Loucy (cell line): ENCODE measurements at regions not wholly inside any gene's neighbourhood (a gene's known extent, or its start where the extent isn't known, plus 50 kb on each side); places are given as distances from the start of the nearest gene placed in this dataset.

Experiments
- H2AFZ ChIP-seq: fragments of 200-600 bp; sonication (generic); 2 replicates; pipeline ENCODE4 v1.6.0; 2016; ENCODE audit warnings: antibody characterized with exemption, mild to moderate bottlenecking, low read length, moderate library complexity
- H3F3A ChIP-seq: fragments of 200-600 bp; 2 replicates; pipeline ENCODE4 v1.6.0; 2016; ENCODE audit warnings: antibody characterized with exemption, low read depth, mild to moderate bottlenecking
- H3K27me3 ChIP-seq: fragments of 200-600 bp; sonication (generic); 2 replicates; pipeline ENCODE4 v1.6.1; 2014; ENCODE audit warnings: low read length, mild to moderate bottlenecking; ENCODE audit not compliant: insufficient read depth, poor library complexity, severe bottlenecking
- H3K36me3 ChIP-seq: fragments of 200-600 bp; sonication (generic); 2 replicates; pipeline ENCODE4 v1.6.1; 2016; ENCODE audit warnings: low read length; ENCODE audit not compliant: insufficient read depth
- H3K4me1 ChIP-seq: fragments of 200-600 bp; sonication (generic); 2 replicates; pipeline ENCODE4 v1.5.1; 2014; ENCODE audit warnings: low read length, mild to moderate bottlenecking; ENCODE audit not compliant: insufficient read depth, poor library complexity, severe bottlenecking
- H3K4me2 ChIP-seq: fragments of 200-600 bp; sonication (generic); 2 replicates; pipeline ENCODE4 v1.6.0; 2014; ENCODE audit warnings: antibody characterized with exemption, low read length, low read depth, mild to moderate bottlenecking; ENCODE audit not compliant: poor library complexity, severe bottlenecking
- H3K4me3 ChIP-seq: fragments of 200-600 bp; sonication (generic); 2 replicates; pipeline ENCODE4 v1.5.1; 2014; ENCODE audit warnings: low read length, mild to moderate bottlenecking, mixed read lengths; ENCODE audit not compliant: poor library complexity, severe bottlenecking
- H3K79me2 ChIP-seq: fragments of 200-600 bp; sonication (generic); 2 replicates; pipeline ENCODE4 v1.6.1; 2014; ENCODE audit warnings: low read length; ENCODE audit not compliant: insufficient read depth
- H3K9ac ChIP-seq: fragments of 200-600 bp; sonication (generic); 2 replicates; pipeline ENCODE4 v1.6.0; 2014; ENCODE audit warnings: mild to moderate bottlenecking, low read depth, low read length, moderate library complexity; ENCODE audit not compliant: poor library complexity, severe bottlenecking
- H3K9me2 ChIP-seq: fragments of 200-600 bp; sonication (generic); replicated peaks from 2 replicates; pipeline ENCODE4 v1.6.1; 2016; ENCODE audit warnings: low read depth, low read length, mixed read lengths
- H3K9me3 ChIP-seq: fragments of 200-600 bp; sonication (generic); 2 replicates; pipeline ENCODE4 v1.6.1; 2014; ENCODE audit warnings: mild to moderate bottlenecking, antibody characterized with exemption, low read length, low read depth; ENCODE audit not compliant: insufficient read depth
- H4K20me1 ChIP-seq: fragments of 200-600 bp; sonication (generic); 2 replicates; pipeline ENCODE4 v1.6.0; 2014; ENCODE audit warnings: antibody characterized with exemption, low read length, mild to moderate bottlenecking; ENCODE audit not compliant: insufficient read depth, poor library complexity, severe bottlenecking
- EZH2phosphoT487 ChIP-seq: fragments of 200-600 bp; IDR thresholded peaks from 2 replicates; pipeline ENCODE4 v1.6.1; 2018; ENCODE audit warnings: antibody characterized with exemption, mild to moderate bottlenecking, moderate library complexity, borderline replicate concordance
- TF ChIP-seq, protein P1 (sequence below): fragments of 200-600 bp; sonication (generic); conservative IDR thresholded peaks from 2 replicates; pipeline ENCODE4 v1.5.1; 2014; ENCODE audit warnings: mild to moderate bottlenecking, antibody characterized with exemption, low read length

DNA sequence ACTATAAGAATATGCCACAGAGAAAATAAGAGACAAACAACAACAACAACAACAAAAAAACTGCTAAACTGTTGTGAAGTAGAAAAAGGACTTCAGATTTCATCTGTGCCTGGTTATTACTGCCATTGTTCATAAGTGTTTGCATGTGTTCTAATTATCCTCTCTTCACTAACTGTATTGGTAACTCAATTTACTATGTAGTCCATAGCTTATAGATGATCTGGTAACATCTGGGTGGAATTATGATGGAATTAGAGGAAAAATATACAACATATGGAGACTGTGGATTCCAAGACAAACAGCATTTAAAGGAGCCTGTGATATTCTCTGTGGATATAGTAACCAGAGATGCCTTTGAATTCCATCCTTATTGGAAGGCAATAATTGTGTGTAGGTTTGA, 1891.5 kb upstream of the PIK3C3 start:
- H3K9me3 ChIP-seq: no peaks in the 10 kb centered on the region
- no peaks in the 10 kb centered on the region for H3K9me2 ChIP-seq
- no peaks in the 10 kb centered on the region for H3K36me3 ChIP-seq
- H3K79me2 ChIP-seq: no peaks in the 10 kb centered on the region
- no peak overlapping the region for H3K4me3 ChIP-seq
- H4K20me1 ChIP-seq: no peaks in the 10 kb centered on the region
- no peaks in the 10 kb centered on the region for H3F3A ChIP-seq
- H3K27me3 ChIP-seq: no peaks in the 10 kb centered on the region
- no peaks in the 10 kb centered on the region for H3K4me1 ChIP-seq
- no peak overlapping the region for H3K9ac ChIP-seq
- no peak overlapping the region for H3K4me2 ChIP-seq
- TF ChIP-seq, protein P1, sequence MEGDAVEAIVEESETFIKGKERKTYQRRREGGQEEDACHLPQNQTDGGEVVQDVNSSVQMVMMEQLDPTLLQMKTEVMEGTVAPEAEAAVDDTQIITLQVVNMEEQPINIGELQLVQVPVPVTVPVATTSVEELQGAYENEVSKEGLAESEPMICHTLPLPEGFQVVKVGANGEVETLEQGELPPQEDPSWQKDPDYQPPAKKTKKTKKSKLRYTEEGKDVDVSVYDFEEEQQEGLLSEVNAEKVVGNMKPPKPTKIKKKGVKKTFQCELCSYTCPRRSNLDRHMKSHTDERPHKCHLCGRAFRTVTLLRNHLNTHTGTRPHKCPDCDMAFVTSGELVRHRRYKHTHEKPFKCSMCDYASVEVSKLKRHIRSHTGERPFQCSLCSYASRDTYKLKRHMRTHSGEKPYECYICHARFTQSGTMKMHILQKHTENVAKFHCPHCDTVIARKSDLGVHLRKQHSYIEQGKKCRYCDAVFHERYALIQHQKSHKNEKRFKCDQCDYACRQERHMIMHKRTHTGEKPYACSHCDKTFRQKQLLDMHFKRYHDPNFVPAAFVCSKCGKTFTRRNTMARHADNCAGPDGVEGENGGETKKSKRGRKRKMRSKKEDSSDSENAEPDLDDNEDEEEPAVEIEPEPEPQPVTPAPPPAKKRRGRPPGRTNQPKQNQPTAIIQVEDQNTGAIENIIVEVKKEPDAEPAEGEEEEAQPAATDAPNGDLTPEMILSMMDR: no peak
- no peak for TF ChIP-seq EZH2phosphoT487
- no peak overlapping the region for H2AFZ ChIP-seq

DNA sequence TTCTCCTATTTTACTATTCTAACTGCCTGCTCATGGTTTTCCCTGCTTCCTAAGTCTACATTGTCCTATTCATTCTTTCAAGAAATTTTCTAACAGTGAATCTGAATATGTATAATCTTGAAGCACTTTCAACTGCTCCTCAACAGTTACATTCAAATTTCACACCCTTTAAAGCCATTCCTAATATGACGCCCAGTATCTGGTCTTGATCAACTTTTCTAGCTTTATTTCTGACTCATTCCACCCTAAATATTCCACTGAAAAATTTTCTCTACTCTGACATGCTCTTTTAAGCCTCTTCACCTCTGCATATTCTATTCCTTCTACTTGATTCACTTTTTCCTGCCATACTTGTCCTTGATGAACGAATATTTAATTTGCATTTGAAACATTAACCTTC, 1893.9 kb upstream of the PIK3C3 start:
- no peaks in the 10 kb centered on the region for H3K9me3 ChIP-seq
- no peaks in the 10 kb centered on the region for H3K36me3 ChIP-seq
- no peak for TF ChIP-seq EZH2phosphoT487
- TF ChIP-seq, protein P1: no peak
- H2AFZ ChIP-seq: no peak overlapping the region
- no peaks in the 10 kb centered on the region for H3K9me2 ChIP-seq
- H3F3A ChIP-seq: no peaks in the 10 kb centered on the region
- H3K9ac ChIP-seq: no peak overlapping the region
- H4K20me1 ChIP-seq: no peaks in the 10 kb centered on the region
- no peak overlapping the region for H3K4me3 ChIP-seq
- H3K79me2 ChIP-seq: no peaks in the 10 kb centered on the region
- H3K4me1 ChIP-seq: no peaks in the 10 kb centered on the region
- no peaks in the 10 kb centered on the region for H3K27me3 ChIP-seq
- H3K4me2 ChIP-seq: no peak overlapping the region

DNA sequence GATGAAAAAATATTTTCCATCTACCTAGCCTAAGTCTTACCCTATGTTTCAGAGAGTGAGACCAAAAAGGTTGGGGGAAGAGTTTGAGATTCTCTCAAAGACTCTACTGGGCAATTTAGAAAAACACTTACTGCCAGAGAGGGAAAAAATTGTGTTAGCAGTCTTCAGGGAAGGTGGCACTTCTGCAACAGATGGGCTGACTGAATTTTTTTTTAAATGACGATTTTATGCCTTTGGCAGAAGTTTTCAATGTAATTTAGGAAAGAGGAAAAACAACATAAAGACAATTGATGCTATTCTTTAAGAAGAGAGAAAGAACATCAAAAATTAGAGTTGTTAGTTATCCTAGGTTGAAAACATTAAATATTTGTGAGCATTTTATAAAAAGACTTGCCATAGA, 1894.5 kb upstream of the PIK3C3 start:
- no peak for TF ChIP-seq EZH2phosphoT487
- TF ChIP-seq, protein P1: no peak
- H3K79me2 ChIP-seq: no peaks in the 10 kb centered on the region

More for the DNA sequence above, 1894.5 kb upstream of the PIK3C3 start:
- Histone ChIP-seq H3K4me3 (no peak overlapping the region), H3K36me3 (no peaks in the 10 kb centered on the region), H3K9me2 (no peaks in the 10 kb centered on the region), H3K4me1 (no peaks in the 10 kb centered on the region), H3K9me3 (no peaks in the 10 kb centered on the region), H2AFZ (no peak overlapping the region), H3K27me3 (no peaks in the 10 kb centered on the region), H3K4me2 (no peak overlapping the region), H3F3A (no peaks in the 10 kb centered on the region), H3K9ac (no peak overlapping the region), H4K20me1 (no peaks in the 10 kb centered on the region)
